ENCODE measurements at regions not wholly inside any gene's neighbourhood (a gene's known extent, or its start where the extent isn't known, plus 50 kb on each side); places are given as distances from the start of the nearest gene placed in this dataset.
A peak's percentile ranks its signal among the peaks of the same experiment; 100 is the strongest.

DNA sequence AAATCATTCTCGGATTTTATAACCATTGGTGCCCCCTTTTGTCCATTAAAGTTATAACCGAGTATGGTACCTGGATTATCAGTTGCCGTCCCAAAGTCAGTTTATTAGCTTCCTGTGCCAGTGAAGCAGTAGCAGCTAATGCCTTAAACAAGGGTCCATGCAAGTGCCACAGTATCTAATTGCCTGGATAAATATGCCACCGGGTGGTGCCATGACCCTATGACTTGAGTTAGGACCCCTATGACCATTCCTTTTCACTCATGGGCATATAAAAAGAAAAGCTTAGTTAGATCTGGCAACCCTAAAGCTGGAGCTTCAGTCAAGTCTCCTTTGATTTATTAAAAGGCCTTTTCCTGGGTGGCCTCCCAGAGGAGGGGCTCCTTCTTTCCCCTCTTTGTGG is 1314.6 kb downstream of the TMEM121 start:
- H3K27ac ChIP-seq, result no peak overlapping the region
- TF ChIP-seq, protein P1, sequence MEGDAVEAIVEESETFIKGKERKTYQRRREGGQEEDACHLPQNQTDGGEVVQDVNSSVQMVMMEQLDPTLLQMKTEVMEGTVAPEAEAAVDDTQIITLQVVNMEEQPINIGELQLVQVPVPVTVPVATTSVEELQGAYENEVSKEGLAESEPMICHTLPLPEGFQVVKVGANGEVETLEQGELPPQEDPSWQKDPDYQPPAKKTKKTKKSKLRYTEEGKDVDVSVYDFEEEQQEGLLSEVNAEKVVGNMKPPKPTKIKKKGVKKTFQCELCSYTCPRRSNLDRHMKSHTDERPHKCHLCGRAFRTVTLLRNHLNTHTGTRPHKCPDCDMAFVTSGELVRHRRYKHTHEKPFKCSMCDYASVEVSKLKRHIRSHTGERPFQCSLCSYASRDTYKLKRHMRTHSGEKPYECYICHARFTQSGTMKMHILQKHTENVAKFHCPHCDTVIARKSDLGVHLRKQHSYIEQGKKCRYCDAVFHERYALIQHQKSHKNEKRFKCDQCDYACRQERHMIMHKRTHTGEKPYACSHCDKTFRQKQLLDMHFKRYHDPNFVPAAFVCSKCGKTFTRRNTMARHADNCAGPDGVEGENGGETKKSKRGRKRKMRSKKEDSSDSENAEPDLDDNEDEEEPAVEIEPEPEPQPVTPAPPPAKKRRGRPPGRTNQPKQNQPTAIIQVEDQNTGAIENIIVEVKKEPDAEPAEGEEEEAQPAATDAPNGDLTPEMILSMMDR (conservative IDR thresholded peaks at IDR 0.05), result no peak

DNA sequence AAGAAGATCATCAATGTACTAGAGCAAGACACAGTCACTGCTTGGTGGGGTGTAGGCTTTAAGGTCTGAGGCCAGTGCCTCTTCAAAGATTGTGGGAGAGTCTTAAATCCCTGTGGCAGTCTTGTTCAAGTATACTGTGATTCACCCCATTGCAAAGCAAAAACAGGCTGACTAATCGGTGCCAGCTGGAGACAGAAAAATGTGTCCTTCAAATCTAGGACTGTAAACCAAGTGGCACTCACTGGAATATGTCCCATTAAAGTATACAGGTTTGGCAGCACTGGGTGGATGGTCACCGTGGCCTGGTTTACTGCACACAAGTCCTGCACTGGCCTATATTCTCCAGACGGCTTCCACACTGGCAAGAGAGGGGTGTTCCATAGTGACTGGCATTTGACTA is 1315.3 kb downstream of the TMEM121 start:
- peak overlapping the region; percentile 99; the same call in 1 of the 2 replicates for H3K27ac ChIP-seq
- TF ChIP-seq, protein P1 (conservative IDR thresholded peaks at IDR 0.05), result no peak

- H3K27ac ChIP-seq, result peak overlapping the region; percentile 99
- TF ChIP-seq, protein P1 (conservative IDR thresholded peaks at IDR 0.05), result peak; percentile 83
Measured at GRCh38 chr14:106842687-106843086, 1316.3 kb downstream of the TMEM121 start.

DNA sequence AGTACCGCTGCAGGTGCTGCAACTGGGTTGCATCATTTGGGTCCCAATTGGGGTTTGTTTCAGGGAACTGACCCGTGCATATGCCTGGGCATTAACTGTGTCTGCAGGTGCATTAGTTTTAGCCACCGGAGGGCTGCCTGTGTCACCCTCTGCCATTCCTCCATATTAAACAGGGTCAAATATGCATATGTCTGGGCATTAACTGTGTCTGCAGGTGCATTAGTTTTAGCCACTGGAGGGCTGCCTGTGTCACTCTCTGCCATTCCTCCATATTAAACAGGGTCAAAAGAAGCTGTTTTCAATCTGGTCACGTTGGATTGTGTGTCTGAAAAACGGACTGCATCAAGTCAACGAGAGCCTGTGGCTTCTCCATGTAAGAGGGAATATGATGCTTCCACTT is 1317.0 kb downstream of the TMEM121 start:
- peak overlapping the region; percentile 99 for H3K27ac ChIP-seq
- TF ChIP-seq, protein P1 (conservative IDR thresholded peaks at IDR 0.05), result no peak

GRCh38 chr14:106843951-106844483 is 1317.6 kb downstream of the TMEM121 start:
- peak overlapping the region; percentile 99 for H3K27ac ChIP-seq
- TF ChIP-seq, protein P1 (conservative IDR thresholded peaks at IDR 0.05), result no peak

- peak overlapping the region; percentile 99 for H3K27ac ChIP-seq
- TF ChIP-seq, protein P1 (conservative IDR thresholded peaks at IDR 0.05), result no peak
Measured at GRCh38 chr14:106844608-106845285, 1318.4 kb downstream of the TMEM121 start.

DNA sequence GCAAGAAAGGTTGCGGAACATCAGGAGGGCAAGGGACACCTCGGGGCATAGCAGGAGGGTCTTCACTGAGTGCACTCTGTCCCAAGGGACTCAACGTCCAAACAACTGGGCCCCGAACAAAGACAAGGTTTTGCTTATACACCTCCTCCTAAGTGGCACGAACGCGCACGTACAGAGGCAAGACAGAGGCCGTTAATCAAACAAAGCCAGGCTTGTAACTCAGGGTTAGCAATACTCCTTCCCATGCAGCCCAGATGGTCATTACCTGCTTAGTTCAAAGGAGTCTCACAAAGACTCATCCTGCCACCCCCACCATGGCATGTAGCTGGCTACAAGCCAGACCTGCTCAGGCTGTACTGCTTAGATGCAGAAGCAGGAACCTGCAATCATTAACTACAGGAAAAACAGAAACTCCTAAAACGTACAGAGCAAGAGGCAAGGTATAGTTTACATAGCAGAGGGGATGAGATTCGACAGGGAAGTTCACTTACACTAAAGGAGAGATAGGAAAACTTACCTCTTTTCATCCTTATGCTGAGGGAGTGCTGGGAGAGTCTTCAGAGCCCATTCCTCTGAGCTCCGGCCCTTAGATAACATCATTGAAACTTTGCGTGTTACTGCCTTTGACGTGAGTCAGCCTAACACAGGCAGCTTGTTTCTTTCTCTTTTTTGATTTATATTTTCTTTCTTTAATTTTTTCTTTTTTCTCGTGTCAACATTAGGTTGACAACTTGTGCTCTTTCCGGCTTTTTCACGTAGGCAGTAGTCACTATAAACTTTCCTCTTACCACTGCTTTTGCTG is 1319.1 kb downstream of the TMEM121 start:
- H3K27ac ChIP-seq, result peak overlapping the region; percentile 99
- TF ChIP-seq, protein P1 (conservative IDR thresholded peaks at IDR 0.05), result no peak

Measured in VCaP (cell line).